PC-9 (cell line): ENCODE measurements at regions not wholly inside any gene's neighbourhood (a gene's known extent, or its start where the extent isn't known, plus 50 kb on each side); places are given as distances from the start of the nearest gene placed in this dataset.

ENCODE experiments used
- CTCF ChIP-seq: fragments of 200-600 bp; sonication (generic); conservative IDR thresholded peaks from 2 replicates; pipeline ENCODE4 v1.6.1; 2017; ENCODE audit warnings: mixed run types, antibody characterized with exemption, mild to moderate bottlenecking, moderate library complexity
- EZH2 ChIP-seq: fragments of 200-600 bp; sonication (generic); IDR thresholded peaks from 2 replicates; pipeline ENCODE4 v1.8.0; 2017; ENCODE audit warnings: antibody characterized with exemption, low read depth

- TF ChIP-seq CTCF: no peak
- TF ChIP-seq EZH2: no peak
These were observed 433.9 kb downstream of the DNAH5 start for GRCh38 chr5:13510616-13511015.
